Mononuclear cell (primary cell): ENCODE measurements at regions not wholly inside any gene's neighbourhood (a gene's known extent, or its start where the extent isn't known, plus 50 kb on each side); places are given as distances from the start of the nearest gene placed in this dataset.

Experiments used
- H3K27me3 ChIP-seq: 2 replicates; pipeline ENCODE4 v1.6.0; 2011; ENCODE audit warnings: low read length, control low read depth; ENCODE audit not compliant: insufficient read depth
- H3K4me1 ChIP-seq: 2 replicates; pipeline ENCODE4 v1.5.1; 2011; ENCODE audit warnings: mild to moderate bottlenecking, low read length, control low read depth; ENCODE audit not compliant: insufficient read depth
- H3K4me3 ChIP-seq: 2 replicates; pipeline ENCODE4 v1.5.1; 2011; ENCODE audit warnings: mild to moderate bottlenecking, low read length, moderate library complexity
- H3K9me3 ChIP-seq: 2 replicates; pipeline ENCODE4 v1.5.1; 2011; ENCODE audit warnings: low read depth, mild to moderate bottlenecking, control low read depth, low read length

GRCh38 chr9:108024604-108025003 lies 535.0 kb upstream of the KLF4 start:
- Histone ChIP-seq H3K4me3 (no peak overlapping the region), H3K9me3 (no peaks in the 10 kb centered on the region), H3K4me1 (peaks cover 5% of the 10 kb centered on the region), H3K27me3 (no peaks in the 10 kb centered on the region)

GRCh38 chr9:108022246-108022935 lies 532.8 kb upstream of the KLF4 start:
- no peaks in the 10 kb centered on the region for H3K9me3 ChIP-seq
- H3K27me3 ChIP-seq: no peaks in the 10 kb centered on the region
- no peak overlapping the region for H3K4me3 ChIP-seq
- H3K4me1 ChIP-seq: peaks cover 5% of the 10 kb centered on the region

- Histone ChIP-seq H3K4me3 (no peak overlapping the region), H3K4me1 (peaks cover 5% of the 10 kb centered on the region), H3K27me3 (no peaks in the 10 kb centered on the region), H3K9me3 (no peaks in the 10 kb centered on the region)
These were observed 531.6 kb upstream of the KLF4 start for GRCh38 chr9:108021096-108021710.

- H3K27me3 ChIP-seq: no peaks in the 10 kb centered on the region
- no peak overlapping the region for H3K4me3 ChIP-seq
- H3K4me1 ChIP-seq: peaks cover 5% of the 10 kb centered on the region
- H3K9me3 ChIP-seq: no peaks in the 10 kb centered on the region
These were observed 530.3 kb upstream of the KLF4 start for GRCh38 chr9:108019821-108020220.

- Histone ChIP-seq H3K27me3 (no peaks in the 10 kb centered on the region), H3K4me3 (no peak overlapping the region), H3K9me3 (no peaks in the 10 kb centered on the region), H3K4me1 (peaks cover 5% of the 10 kb centered on the region)
These were observed 528.1 kb upstream of the KLF4 start for GRCh38 chr9:108017671-108018070.

- no peak overlapping the region for H3K4me3 ChIP-seq
- H3K27me3 ChIP-seq: no peaks in the 10 kb centered on the region
- no peaks in the 10 kb centered on the region for H3K9me3 ChIP-seq
- H3K4me1 ChIP-seq: peaks cover 6% of the 10 kb centered on the region
These were observed 526.9 kb upstream of the KLF4 start for GRCh38 chr9:108016446-108016845.

GRCh38 chr9:108015690-108016089 lies 526.1 kb upstream of the KLF4 start:
- Histone ChIP-seq H3K9me3 (no peaks in the 10 kb centered on the region), H3K4me3 (no peak overlapping the region), H3K27me3 (no peaks in the 10 kb centered on the region), H3K4me1 (peaks cover 3% of the 10 kb centered on the region)

GRCh38 chr9:108014353-108014752 lies 524.8 kb upstream of the KLF4 start:
- Histone ChIP-seq H3K27me3 (no peaks in the 10 kb centered on the region), H3K4me1 (peaks cover 3% of the 10 kb centered on the region), H3K4me3 (no peak overlapping the region), H3K9me3 (no peaks in the 10 kb centered on the region)

- peaks cover 3% of the 10 kb centered on the region for H3K4me1 ChIP-seq
- H3K27me3 ChIP-seq: no peaks in the 10 kb centered on the region
- no peaks in the 10 kb centered on the region for H3K9me3 ChIP-seq
- H3K4me3 ChIP-seq: no peak overlapping the region
These were observed 523.5 kb upstream of the KLF4 start for GRCh38 chr9:108012886-108013665.

- no peak overlapping the region for H3K4me3 ChIP-seq
- no peaks in the 10 kb centered on the region for H3K27me3 ChIP-seq
- H3K9me3 ChIP-seq: no peaks in the 10 kb centered on the region
- peaks cover 3% of the 10 kb centered on the region for H3K4me1 ChIP-seq
These were observed 522.8 kb upstream of the KLF4 start for GRCh38 chr9:108012405-108012804.

- H3K4me1 ChIP-seq: peaks cover 12% of the 10 kb centered on the region
- H3K4me3 ChIP-seq: no peak overlapping the region
- H3K27me3 ChIP-seq: no peaks in the 10 kb centered on the region
- no peaks in the 10 kb centered on the region for H3K9me3 ChIP-seq
These were observed 514.0 kb upstream of the KLF4 start for GRCh38 chr9:108003526-108003925.

- Histone ChIP-seq H3K4me1 (peaks cover 12% of the 10 kb centered on the region), H3K27me3 (no peaks in the 10 kb centered on the region), H3K4me3 (no peak overlapping the region), H3K9me3 (no peaks in the 10 kb centered on the region)
These were observed 512.9 kb upstream of the KLF4 start for GRCh38 chr9:108002371-108002956.

GRCh38 chr9:108001237-108001636 lies 511.7 kb upstream of the KLF4 start:
- Histone ChIP-seq H3K27me3 (no peaks in the 10 kb centered on the region), H3K4me3 (no peak overlapping the region), H3K9me3 (no peaks in the 10 kb centered on the region), H3K4me1 (peaks cover 12% of the 10 kb centered on the region)

GRCh38 chr9:107999890-108000289 lies 510.3 kb upstream of the KLF4 start:
- H3K9me3 ChIP-seq: no peaks in the 10 kb centered on the region
- H3K4me1 ChIP-seq: peaks cover 12% of the 10 kb centered on the region
- no peak overlapping the region for H3K4me3 ChIP-seq
- H3K27me3 ChIP-seq: no peaks in the 10 kb centered on the region

GRCh38 chr9:107999011-107999410 lies 509.4 kb upstream of the KLF4 start:
- Histone ChIP-seq H3K4me3 (no peak overlapping the region), H3K4me1 (peaks cover 19% of the 10 kb centered on the region), H3K27me3 (no peaks in the 10 kb centered on the region), H3K9me3 (no peaks in the 10 kb centered on the region)
